ENCODE measurements at regions not wholly inside any gene's neighbourhood (a gene's known extent, or its start where the extent isn't known, plus 50 kb on each side); places are given as distances from the start of the nearest gene placed in this dataset.

DNA sequence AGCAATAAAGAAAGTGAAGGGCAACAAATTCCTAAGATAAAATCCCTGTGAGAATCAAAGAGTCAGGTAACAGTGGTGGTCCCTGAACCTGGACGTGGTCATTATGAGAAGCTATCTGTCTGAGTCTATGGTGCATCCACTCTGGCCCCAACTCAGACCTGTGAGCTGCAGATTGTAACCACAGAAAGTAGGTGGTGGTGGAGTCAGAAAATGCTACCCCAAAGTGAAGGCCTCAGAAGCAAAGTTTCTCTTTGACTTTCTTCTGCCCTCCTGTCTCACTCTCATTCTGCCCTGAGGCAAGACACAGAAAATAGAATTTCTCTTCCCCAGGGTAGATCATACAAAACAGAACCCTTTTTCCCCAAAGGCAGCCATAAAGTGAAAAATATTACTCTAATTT lies 84.1 kb upstream of the NEIL3 start:
- Mint-ChIP-seq H3K36me3 (no peaks in the 10 kb centered on the region), H3K4me3 (no peak overlapping the region), H3K27me3 (peaks cover 2 to 3% of the 10 kb centered on the region in 2 donors), H3K9me3 (no peaks in the 10 kb centered on the region), H3K27ac (no peak overlapping the region), H3K4me1 (peaks cover 7 to 12% (median 8%) of the 10 kb centered on the region in 4 donors)
- intact Hi-C loops (cut with micrococcal nuclease), result no loop called here
- H3K4me3 ChIP-seq (ENCODE audit: low read length in 2 of 2), result no peak overlapping the region
- peaks cover 7% of the 10 kb centered on the region for H3K4me1 ChIP-seq (ENCODE audit: insufficient read depth, low read length)
- POLR2A ChIA-PET (ENCODE audit: partially characterized antibody), result no interaction called here
- DNase-seq, result no peak
- H3K27me3 ChIP-seq (ENCODE audit: insufficient read depth, low read length), result no peaks in the 10 kb centered on the region
- no peak overlapping the region for H3K27ac ChIP-seq (ENCODE audit: low read depth, low read length)
- CTCF ChIA-PET (ENCODE audit: partially characterized antibody), result interaction anchor here (0.7 to 1.0 kb wide), 2 partner anchors 25 to 78 kb away, joined by 3 read pairs; no protein-coding TSS in a partner anchor
- no peaks in the 10 kb centered on the region for H3K36me3 ChIP-seq (ENCODE audit: insufficient read depth, low read length)
- no peaks in the 10 kb centered on the region for H3K9me3 ChIP-seq (ENCODE audit: control insufficient read depth in 1 of 2, low read length in 2 of 2)

- ChIA-PET POLR2A (ENCODE audit: partially characterized antibody) (no interaction called here), CTCF (ENCODE audit: partially characterized antibody) (no interaction called here)
- Mint-ChIP-seq H3K4me3 (no peak overlapping the region), H3K27me3 (peaks cover 1 to 2% of the 10 kb centered on the region in 2 donors), H3K36me3 (no peaks in the 10 kb centered on the region), H3K9me3 (no peaks in the 10 kb centered on the region), H3K27ac (no peak overlapping the region), H3K4me1 (peaks cover 8 to 12% (median 10%) of the 10 kb centered on the region in 4 donors)
- Histone ChIP-seq H3K27me3 (ENCODE audit: insufficient read depth, low read length) (no peaks in the 10 kb centered on the region), H3K27ac (ENCODE audit: low read depth, low read length) (no peak overlapping the region), H3K4me1 (ENCODE audit: insufficient read depth, low read length) (peaks cover 7% of the 10 kb centered on the region), H3K36me3 (ENCODE audit: insufficient read depth, low read length) (no peaks in the 10 kb centered on the region), H3K4me3 (ENCODE audit: low read length in 2 of 2) (no peak overlapping the region), H3K9me3 (ENCODE audit: control insufficient read depth in 1 of 2, low read length in 2 of 2) (no peaks in the 10 kb centered on the region)
- intact Hi-C loops (cut with micrococcal nuclease), result no loop called here
- no peak for DNase-seq
Measured at GRCh38 chr4:177227636-177228035, 82.0 kb upstream of the NEIL3 start.

DNA sequence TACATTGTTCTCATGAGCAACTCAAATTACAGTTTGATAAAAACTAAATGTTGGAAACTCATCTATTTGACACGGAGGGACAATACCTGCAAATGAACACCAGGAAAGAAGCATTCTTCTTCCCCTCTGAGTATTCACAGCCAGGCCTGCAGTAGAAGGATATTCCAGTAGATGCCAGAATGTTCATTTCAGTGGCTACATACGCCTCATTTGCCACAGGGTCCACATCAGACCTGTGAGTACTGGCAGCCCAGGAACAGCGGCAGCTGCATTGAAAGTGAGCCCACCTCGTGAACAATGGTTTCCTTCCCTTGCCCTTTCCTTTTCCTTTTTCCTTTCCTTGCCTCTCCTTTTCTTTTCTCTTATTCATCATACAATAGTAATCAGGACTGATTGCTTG lies 81.1 kb upstream of the NEIL3 start:
- DNase-seq, result no peak
- Mint-ChIP-seq H3K27ac (peak overlapping the region in 1 of 7 donors; percentile 53), H3K27me3 (peaks cover 1 to 2% of the 10 kb centered on the region in 2 donors), H3K36me3 (no peaks in the 10 kb centered on the region), H3K4me1 (peaks cover 8 to 12% (median 10%) of the 10 kb centered on the region in 4 donors), H3K9me3 (no peaks in the 10 kb centered on the region), H3K4me3 (peak overlapping the region in 6 of 8 donors; percentile 22 to 79 (median 64))
- Histone ChIP-seq H3K27me3 (ENCODE audit: insufficient read depth, low read length) (no peaks in the 10 kb centered on the region), H3K27ac (ENCODE audit: low read depth, low read length) (no peak overlapping the region), H3K4me1 (ENCODE audit: insufficient read depth, low read length) (peaks cover 7% of the 10 kb centered on the region), H3K4me3 (ENCODE audit: low read length in 2 of 2) (peak overlapping the region in 1 of 2 donors; percentile 18), H3K36me3 (ENCODE audit: insufficient read depth, low read length) (no peaks in the 10 kb centered on the region), H3K9me3 (ENCODE audit: control insufficient read depth in 1 of 2, low read length in 2 of 2) (no peaks in the 10 kb centered on the region)
- ChIA-PET POLR2A (ENCODE audit: partially characterized antibody) (no interaction called here), CTCF (ENCODE audit: partially characterized antibody) (interaction anchor here (1.1 kb wide), 1 partner anchor 22 kb away, joined by 3 read pairs; no protein-coding TSS in a partner anchor)
- intact Hi-C loops (cut with micrococcal nuclease), result no loop called here

DNA sequence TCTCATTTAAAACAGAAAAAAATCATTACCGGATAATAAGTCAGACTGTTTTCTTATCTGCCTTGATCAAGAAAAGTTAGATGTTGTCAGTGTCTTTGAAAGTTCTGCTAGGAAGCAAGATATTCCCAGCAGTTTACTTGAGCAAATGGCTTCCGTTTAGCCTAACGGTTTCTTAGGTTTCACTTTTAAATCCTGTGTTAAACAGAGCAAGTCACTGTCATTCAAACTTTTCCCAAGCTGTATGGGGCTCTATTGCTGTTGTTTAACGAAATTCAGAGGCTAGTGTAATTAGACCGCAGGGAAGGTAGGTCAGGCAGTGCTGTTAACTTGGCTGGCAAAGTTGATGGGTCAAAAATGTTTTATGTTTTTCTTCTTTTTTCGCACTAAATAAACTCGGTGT lies 80.3 kb upstream of the NEIL3 start:
- intact Hi-C loops (cut with micrococcal nuclease), result no loop called here
- Mint-ChIP-seq H3K4me1 (peaks cover 8 to 12% (median 10%) of the 10 kb centered on the region in 4 donors), H3K36me3 (no peaks in the 10 kb centered on the region), H3K27me3 (peaks cover 1 to 2% of the 10 kb centered on the region in 2 donors), H3K9me3 (no peaks in the 10 kb centered on the region), H3K4me3 (peak overlapping the region; percentile 10 to 79 (median 65)), H3K27ac (peak overlapping the region in 2 of 7 donors; percentile 43 to 49)
- H3K27me3 ChIP-seq (ENCODE audit: insufficient read depth, low read length), result no peaks in the 10 kb centered on the region
- H3K36me3 ChIP-seq (ENCODE audit: insufficient read depth, low read length), result no peaks in the 10 kb centered on the region
- peak overlapping the region in 1 of 2 donors; percentile 18 for H3K4me3 ChIP-seq (ENCODE audit: low read length in 2 of 2)
- ChIA-PET POLR2A (ENCODE audit: partially characterized antibody) (no interaction called here), CTCF (ENCODE audit: partially characterized antibody) (interaction anchor here (1.1 kb wide), 1 partner anchor 21 kb away, joined by 3 read pairs; no protein-coding TSS in a partner anchor)
- no peak for DNase-seq
- H3K9me3 ChIP-seq (ENCODE audit: control insufficient read depth in 1 of 2, low read length in 2 of 2), result no peaks in the 10 kb centered on the region
- H3K4me1 ChIP-seq (ENCODE audit: insufficient read depth, low read length), result peaks cover 7% of the 10 kb centered on the region
- H3K27ac ChIP-seq (ENCODE audit: low read depth, low read length), result no peak overlapping the region

DNA sequence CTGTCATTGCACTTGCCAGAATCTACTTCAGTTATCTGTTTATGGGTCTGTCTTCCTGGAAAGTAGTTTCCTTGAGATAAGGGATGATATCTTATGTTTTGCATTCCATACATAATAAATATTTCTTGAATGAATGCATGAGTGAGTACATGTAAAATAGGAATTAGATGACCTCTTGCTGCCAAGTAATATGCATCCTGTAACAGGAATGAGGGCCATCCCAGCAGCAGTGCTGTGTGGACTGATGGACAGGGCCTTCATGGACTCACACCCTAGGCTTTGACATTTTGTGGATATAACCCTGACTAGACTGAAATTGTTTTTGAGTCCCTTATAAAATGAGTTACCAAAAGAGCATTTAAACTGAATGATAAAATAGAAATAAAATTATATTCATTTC lies 77.2 kb upstream of the NEIL3 start:
- Histone ChIP-seq H3K27me3 (ENCODE audit: insufficient read depth, low read length) (no peaks in the 10 kb centered on the region), H3K27ac (ENCODE audit: low read depth, low read length) (no peak overlapping the region), H3K4me1 (ENCODE audit: insufficient read depth, low read length) (peaks cover 7% of the 10 kb centered on the region), H3K4me3 (ENCODE audit: low read length in 2 of 2) (no peak overlapping the region), H3K36me3 (ENCODE audit: insufficient read depth, low read length) (no peaks in the 10 kb centered on the region), H3K9me3 (ENCODE audit: control insufficient read depth in 1 of 2, low read length in 2 of 2) (no peaks in the 10 kb centered on the region)
- Mint-ChIP-seq H3K27me3 (peaks cover 1 to 2% of the 10 kb centered on the region in 2 donors), H3K27ac (no peak overlapping the region), H3K36me3 (no peaks in the 10 kb centered on the region), H3K4me1 (peaks cover 8 to 12% (median 10%) of the 10 kb centered on the region in 4 donors), H3K9me3 (no peaks in the 10 kb centered on the region), H3K4me3 (no peak overlapping the region)
- intact Hi-C loops (cut with micrococcal nuclease), result no loop called here
- CTCF ChIA-PET (ENCODE audit: partially characterized antibody), result no interaction called here
- POLR2A ChIA-PET (ENCODE audit: partially characterized antibody), result no interaction called here
- no peak for DNase-seq

DNA sequence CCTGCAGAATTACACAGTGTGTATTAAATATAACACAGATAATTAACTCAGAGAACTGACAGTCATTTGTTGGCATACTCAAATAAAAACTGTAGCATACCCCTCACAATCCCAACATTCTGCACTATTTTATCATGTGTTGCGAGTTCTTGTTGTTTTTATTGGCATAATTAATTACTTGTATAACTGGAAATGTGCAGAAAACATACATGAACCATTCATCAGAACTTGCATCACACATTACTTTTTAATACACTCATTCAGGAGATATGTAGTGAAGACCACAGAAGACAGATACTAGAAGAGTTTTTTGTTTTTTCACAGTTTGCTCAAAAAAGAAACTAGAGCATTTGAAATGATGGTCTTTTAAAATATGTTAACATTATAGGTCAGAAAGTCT lies 74.6 kb upstream of the NEIL3 start:
- Histone ChIP-seq H3K27me3 (ENCODE audit: insufficient read depth, low read length) (no peaks in the 10 kb centered on the region), H3K36me3 (ENCODE audit: insufficient read depth, low read length) (no peaks in the 10 kb centered on the region), H3K4me3 (ENCODE audit: low read length in 2 of 2) (no peak overlapping the region), H3K9me3 (ENCODE audit: control insufficient read depth in 1 of 2, low read length in 2 of 2) (no peaks in the 10 kb centered on the region), H3K27ac (ENCODE audit: low read depth, low read length) (no peak overlapping the region), H3K4me1 (ENCODE audit: insufficient read depth, low read length) (no peaks in the 10 kb centered on the region)
- ChIA-PET POLR2A (ENCODE audit: partially characterized antibody) (no interaction called here), CTCF (ENCODE audit: partially characterized antibody) (no interaction called here)
- no peaks in the 10 kb centered on the region for H3K9me3 Mint-ChIP-seq
- H3K36me3 Mint-ChIP-seq, result no peaks in the 10 kb centered on the region
- peaks cover 1 to 2% of the 10 kb centered on the region in 2 donors for H3K27me3 Mint-ChIP-seq
- DNase-seq, result no peak
- H3K4me1 Mint-ChIP-seq, result peaks cover 0 to 3% (median under 1%) of the 10 kb centered on the region in 4 donors
- H3K27ac Mint-ChIP-seq, result no peak overlapping the region
- intact Hi-C loops (cut with micrococcal nuclease), result no loop called here
- H3K4me3 Mint-ChIP-seq, result no peak overlapping the region

DNA sequence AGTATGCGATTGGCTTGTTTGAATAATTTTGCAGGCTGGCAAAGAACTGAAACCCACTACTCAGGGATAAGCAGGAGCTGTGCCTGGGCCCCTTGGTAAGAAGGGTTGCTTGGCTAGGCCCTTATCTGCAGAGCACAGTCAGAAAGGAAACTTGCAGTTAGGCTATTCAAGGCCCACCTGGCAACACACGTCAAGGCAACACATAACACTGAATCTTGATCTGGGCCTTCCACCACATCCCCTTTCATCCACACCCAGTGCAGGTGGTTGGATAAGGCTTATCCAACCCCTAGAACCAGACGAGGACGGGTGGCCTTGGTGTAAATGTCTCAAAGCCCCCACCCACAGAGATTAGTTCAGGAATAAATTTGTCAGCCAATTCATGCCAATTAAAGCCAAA lies 72.8 kb upstream of the NEIL3 start:
- no peak for DNase-seq
- peaks cover 0 to under 1% (median 0%) of the 10 kb centered on the region in 4 donors for H3K4me1 Mint-ChIP-seq
- H3K4me1 ChIP-seq (ENCODE audit: insufficient read depth, low read length), result no peaks in the 10 kb centered on the region
- H3K4me3 Mint-ChIP-seq, result no peak overlapping the region
- H3K27me3 Mint-ChIP-seq, result peaks cover under 1% of the 10 kb centered on the region in 2 donors
- no peak overlapping the region for H3K27ac Mint-ChIP-seq
- H3K9me3 ChIP-seq (ENCODE audit: control insufficient read depth in 1 of 2, low read length in 2 of 2), result no peaks in the 10 kb centered on the region
- CTCF ChIA-PET (ENCODE audit: partially characterized antibody), result interaction anchor here (2.1 kb wide), 1 partner anchor 14 kb away, joined by 10 read pairs; no protein-coding TSS in a partner anchor
- intact Hi-C loops (cut with micrococcal nuclease), result no loop called here
- H3K9me3 Mint-ChIP-seq, result no peaks in the 10 kb centered on the region
- POLR2A ChIA-PET (ENCODE audit: partially characterized antibody), result no interaction called here
- H3K4me3 ChIP-seq (ENCODE audit: low read length in 2 of 2), result no peak overlapping the region
- no peaks in the 10 kb centered on the region for H3K36me3 ChIP-seq (ENCODE audit: insufficient read depth, low read length)
- no peaks in the 10 kb centered on the region for H3K27me3 ChIP-seq (ENCODE audit: insufficient read depth, low read length)
- no peak overlapping the region for H3K27ac ChIP-seq (ENCODE audit: low read depth, low read length)
- no peaks in the 10 kb centered on the region for H3K36me3 Mint-ChIP-seq
